Large intestine (tissue), 3 donors: ENCODE measurements at regions not wholly inside any gene's neighbourhood (a gene's known extent, or its start where the extent isn't known, plus 50 kb on each side); places are given as distances from the start of the nearest gene placed in this dataset.
"Not testable (repeated sequence)": the region's sequence is repeated elsewhere in the genome, so short reads cannot be mapped to it uniquely, and the experiment has no call there.

Experiments used
- DNase-seq, 2 donors: peaks; one replicate each; pipeline versions ENCODE4 v3.0.0 to v3.0.0-alpha.2; 2013
- H3K27ac ChIP-seq: one replicate; pipeline ENCODE4 v1.5.1; 2013; ENCODE audit warnings: low read length
- H3K27me3 ChIP-seq: 2 replicates; pipeline ENCODE4 v1.6.1; 2013; ENCODE audit warnings: low read length; ENCODE audit not compliant: control insufficient read depth, insufficient read depth
- H3K36me3 ChIP-seq: 2 replicates; pipeline ENCODE4 v1.6.1; 2013; ENCODE audit warnings: low read length; ENCODE audit not compliant: control insufficient read depth, insufficient read depth
- H3K4me1 ChIP-seq: one replicate; pipeline ENCODE4 v1.6.1; 2013; ENCODE audit warnings: low read length; ENCODE audit not compliant: control insufficient read depth, insufficient read depth
- H3K4me3 ChIP-seq: one replicate; pipeline ENCODE4 v1.5.1; 2013; ENCODE audit warnings: low read length
- H3K9me3 ChIP-seq: one replicate; pipeline ENCODE4 v1.6.1; 2013; ENCODE audit warnings: mild to moderate bottlenecking, low read depth, low read length, moderate library complexity; ENCODE audit not compliant: control insufficient read depth
- WGBS: methylation state at CpG from one replicate; pipeline ENCODE4 v1.1.5; 2013; ENCODE audit warnings: low lambda C conversion rate; ENCODE audit not compliant: insufficient coverage; 5-methylcytosine and 5-hydroxymethylcytosine counted together

DNA sequence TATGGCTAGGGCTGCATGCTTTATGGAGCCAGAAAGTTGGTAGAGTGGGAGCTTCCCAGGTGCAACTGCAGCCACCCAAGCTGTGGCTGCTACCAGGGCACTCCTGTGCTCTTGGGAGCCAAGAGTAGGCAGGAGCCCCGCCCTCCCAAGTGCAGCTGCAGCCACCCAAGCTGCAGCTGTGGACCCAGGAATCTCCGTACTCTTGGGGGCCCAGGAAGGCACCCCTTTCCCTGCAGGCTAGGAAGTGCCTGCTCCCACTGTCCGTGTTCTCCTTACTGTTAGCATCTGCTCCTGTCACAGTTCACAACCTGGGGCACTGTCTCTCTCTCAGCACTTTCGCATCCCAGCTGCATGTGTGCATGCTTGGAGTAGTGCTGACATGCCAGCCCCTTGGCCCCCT is 1718.4 kb downstream of the SPATA31A7 start:
- no CpG with 5 or more reads among the region's 4 CpGs for WGBS
- DNase-seq, H3K4me1 ChIP-seq: not testable (repeated sequence)

GRCh38 chr9:62909447-62909846 is 1719.6 kb downstream of the SPATA31A7 start:
- not testable (repeated sequence) for DNase-seq, H3K27me3 ChIP-seq
- WGBS = no CpG with 5 or more reads among the region's 8 CpGs

More for the DNA sequence above, 1718.4 kb downstream of the SPATA31A7 start:
- H3K9me3 ChIP-seq, H3K27ac ChIP-seq, H3K36me3 ChIP-seq, H3K4me3 ChIP-seq, H3K27me3 ChIP-seq: not testable (repeated sequence)

GRCh38 chr9:62912278-62912677 is 1722.4 kb downstream of the SPATA31A7 start:
- H3K27me3 ChIP-seq, H3K4me3 ChIP-seq, H3K9me3 ChIP-seq, DNase-seq, H3K36me3 ChIP-seq, H3K4me1 ChIP-seq, H3K27ac ChIP-seq: not testable (repeated sequence)
- WGBS = no CpG with 5 or more reads among the region's 4 CpGs

More at GRCh38 chr9:62909447-62909846, 1719.6 kb downstream of the SPATA31A7 start:
- H3K36me3 ChIP-seq, H3K4me3 ChIP-seq, H3K27ac ChIP-seq, H3K9me3 ChIP-seq, H3K4me1 ChIP-seq: not testable (repeated sequence)

GRCh38 chr9:62915168-62915567 is 1725.3 kb downstream of the SPATA31A7 start:
- H3K27ac ChIP-seq, H3K9me3 ChIP-seq, H3K36me3 ChIP-seq, H3K27me3 ChIP-seq, H3K4me3 ChIP-seq, H3K4me1 ChIP-seq, DNase-seq: not testable (repeated sequence)
- no CpG with 5 or more reads among the region's 21 CpGs for WGBS

- not testable (repeated sequence) for H3K27me3 ChIP-seq, H3K27ac ChIP-seq, H3K36me3 ChIP-seq, DNase-seq, H3K9me3 ChIP-seq, H3K4me1 ChIP-seq, H3K4me3 ChIP-seq
- no CpG with 5 or more reads among the region's 32 CpGs for WGBS
Measured at GRCh38 chr9:62915661-62916060, 1725.8 kb downstream of the SPATA31A7 start.

GRCh38 chr9:62918648-62919385 is 1729.0 kb downstream of the SPATA31A7 start:
- not testable (repeated sequence) for H3K4me1 ChIP-seq, H3K4me3 ChIP-seq, H3K27ac ChIP-seq, H3K9me3 ChIP-seq, H3K27me3 ChIP-seq, H3K36me3 ChIP-seq
- WGBS = no CpG with 5 or more reads among the region's 3 CpGs
- DNase-seq = peak in 1 of 2 donors; percentile 0

- no CpG with 5 or more reads among the region's 4 CpGs for WGBS
- not testable (repeated sequence) for H3K9me3 ChIP-seq, H3K27ac ChIP-seq, H3K27me3 ChIP-seq, H3K4me1 ChIP-seq, H3K4me3 ChIP-seq, DNase-seq, H3K36me3 ChIP-seq
Measured at GRCh38 chr9:62931484-62931883, 1741.6 kb downstream of the SPATA31A7 start.

- H3K4me1 ChIP-seq, H3K36me3 ChIP-seq, H3K9me3 ChIP-seq, H3K27ac ChIP-seq, H3K27me3 ChIP-seq, H3K4me3 ChIP-seq, DNase-seq: not testable (repeated sequence)
- WGBS = no CpG with 5 or more reads among the region's 2 CpGs
Measured at GRCh38 chr9:62952840-62953239, 1763.0 kb downstream of the SPATA31A7 start.
